ENCODE measurements at regions not wholly inside any gene's neighbourhood (a gene's known extent, or its start where the extent isn't known, plus 50 kb on each side); places are given as distances from the start of the nearest gene placed in this dataset.

GRCh38 chr1:104761961-104762570 is 1012.4 kb downstream of the AMY1C start:
- TF ChIP-seq POLR2A (IDR thresholded peaks at IDR 0.05; ENCODE audit: low read depth, low read length) (no peak), TAF1 (IDR thresholded peaks at IDR 0.05; ENCODE audit: low read depth, low read length) (no peak)
